GM12878 (cell line): ENCODE measurements at regions not wholly inside any gene's neighbourhood (a gene's known extent, or its start where the extent isn't known, plus 50 kb on each side); places are given as distances from the start of the nearest gene placed in this dataset.

ENCODE experiments used
- EGR1 ChIP-seq, 2 experiments: IDR thresholded peaks; 1 replicate in 1 of 2; 2 replicates in 1 of 2; pipeline ENCODE4 v1.6.1; 2011 to 2012; ENCODE audit warnings: low read depth in 2 of 2, low read length in 2 of 2, borderline replicate concordance in 1 of 2, mild to moderate bottlenecking in 1 of 2, moderate library complexity in 1 of 2
- EZH2 ChIP-seq: IDR thresholded peaks from 2 replicates; pipeline ENCODE4 v1.6.1; 2012; ENCODE audit warnings: low read depth, mild to moderate bottlenecking, control low read depth, inconsistent platforms, low read length, borderline replicate concordance; ENCODE audit not compliant: control insufficient read depth
- SUZ12 ChIP-seq: fragments of 200-600 bp; sonication (generic); IDR thresholded peaks from one replicate; pipeline ENCODE4 v1.6.1; 2018; ENCODE audit warnings: antibody characterized with exemption, mild to moderate bottlenecking; ENCODE audit not compliant: unreplicated experiment
- TF ChIP-seq, protein P1 (sequence below): IDR thresholded peaks from 2 replicates; pipeline ENCODE4 v1.6.1; 2011; ENCODE audit warnings: borderline replicate concordance, low read depth, mild to moderate bottlenecking, moderate library complexity, mixed read lengths, low read length; ENCODE audit not compliant: insufficient read depth; ENCODE audit errors: extremely low read length
- TF ChIP-seq, protein P2 (sequence below), 3 experiments: IDR thresholded peaks in 2 of 3; conservative IDR thresholded peaks in 1 of 3; 2 replicates each; pipeline ENCODE4 v1.5.1; 2011; ENCODE audit warnings: low read depth in 3 of 3, low read length in 3 of 3, mild to moderate bottlenecking in 3 of 3, control low read depth in 2 of 3, moderate library complexity in 2 of 3, inconsistent platforms in 1 of 3, mixed read lengths in 1 of 3; ENCODE audit not compliant: control insufficient read depth in 2 of 3, insufficient read depth in 1 of 3; ENCODE audit errors: extremely low read depth in 1 of 3
- TF ChIP-seq, protein P3 (sequence below): IDR thresholded peaks from 2 replicates; pipeline ENCODE4 v1.6.1; 2011; ENCODE audit warnings: low read depth, mild to moderate bottlenecking, low read length, moderate library complexity, borderline replicate concordance; ENCODE audit errors: extremely low read depth

DNA sequence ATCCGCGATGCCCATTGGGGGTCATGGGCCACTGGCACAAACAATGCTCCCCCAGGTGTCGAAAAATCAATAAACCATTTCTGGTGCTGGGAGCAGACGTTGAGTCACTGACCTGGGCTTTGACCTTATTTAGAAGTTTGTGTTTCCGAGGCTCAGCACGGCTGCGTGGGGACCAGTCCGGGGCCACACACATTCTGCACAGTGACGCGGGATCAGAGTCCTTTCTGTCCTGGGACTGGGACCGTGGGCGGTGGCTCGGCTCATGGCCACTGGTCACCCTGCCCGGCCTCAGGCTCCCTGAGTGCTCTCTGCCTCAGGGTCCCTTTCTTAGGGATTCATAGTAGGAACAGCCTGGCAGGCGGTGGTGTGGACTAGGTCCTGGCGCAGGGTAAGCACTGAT lies 1266.0 kb downstream of the BRD1 start:
- TF ChIP-seq, protein P1, sequence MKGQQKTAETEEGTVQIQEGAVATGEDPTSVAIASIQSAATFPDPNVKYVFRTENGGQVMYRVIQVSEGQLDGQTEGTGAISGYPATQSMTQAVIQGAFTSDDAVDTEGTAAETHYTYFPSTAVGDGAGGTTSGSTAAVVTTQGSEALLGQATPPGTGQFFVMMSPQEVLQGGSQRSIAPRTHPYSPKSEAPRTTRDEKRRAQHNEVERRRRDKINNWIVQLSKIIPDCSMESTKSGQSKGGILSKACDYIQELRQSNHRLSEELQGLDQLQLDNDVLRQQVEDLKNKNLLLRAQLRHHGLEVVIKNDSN: no peak
- TF ChIP-seq SUZ12 (no peak), EZH2 (no peak), EGR1 (IDR thresholded peaks at IDR 0.05; ENCODE audit: borderline replicate concordance in 1 of 2, low read depth in 2 of 2, low read length in 2 of 2) (no peak)
- TF ChIP-seq, protein P2, sequence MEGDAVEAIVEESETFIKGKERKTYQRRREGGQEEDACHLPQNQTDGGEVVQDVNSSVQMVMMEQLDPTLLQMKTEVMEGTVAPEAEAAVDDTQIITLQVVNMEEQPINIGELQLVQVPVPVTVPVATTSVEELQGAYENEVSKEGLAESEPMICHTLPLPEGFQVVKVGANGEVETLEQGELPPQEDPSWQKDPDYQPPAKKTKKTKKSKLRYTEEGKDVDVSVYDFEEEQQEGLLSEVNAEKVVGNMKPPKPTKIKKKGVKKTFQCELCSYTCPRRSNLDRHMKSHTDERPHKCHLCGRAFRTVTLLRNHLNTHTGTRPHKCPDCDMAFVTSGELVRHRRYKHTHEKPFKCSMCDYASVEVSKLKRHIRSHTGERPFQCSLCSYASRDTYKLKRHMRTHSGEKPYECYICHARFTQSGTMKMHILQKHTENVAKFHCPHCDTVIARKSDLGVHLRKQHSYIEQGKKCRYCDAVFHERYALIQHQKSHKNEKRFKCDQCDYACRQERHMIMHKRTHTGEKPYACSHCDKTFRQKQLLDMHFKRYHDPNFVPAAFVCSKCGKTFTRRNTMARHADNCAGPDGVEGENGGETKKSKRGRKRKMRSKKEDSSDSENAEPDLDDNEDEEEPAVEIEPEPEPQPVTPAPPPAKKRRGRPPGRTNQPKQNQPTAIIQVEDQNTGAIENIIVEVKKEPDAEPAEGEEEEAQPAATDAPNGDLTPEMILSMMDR (IDR thresholded peaks at IDR 0.05 in 2 of 3, conservative IDR thresholded peaks at IDR 0.05 in 1 of 3; ENCODE audit: control insufficient read depth in 2 of 3, extremely low read depth in 1 of 3, insufficient read depth in 1 of 3, low read depth in 3 of 3, low read length in 3 of 3): no peak
- TF ChIP-seq, protein P3, sequence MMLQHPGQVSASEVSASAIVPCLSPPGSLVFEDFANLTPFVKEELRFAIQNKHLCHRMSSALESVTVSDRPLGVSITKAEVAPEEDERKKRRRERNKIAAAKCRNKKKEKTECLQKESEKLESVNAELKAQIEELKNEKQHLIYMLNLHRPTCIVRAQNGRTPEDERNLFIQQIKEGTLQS: no peak
